HT1080 (cell line): ENCODE measurements at regions not wholly inside any gene's neighbourhood (a gene's known extent, or its start where the extent isn't known, plus 50 kb on each side); places are given as distances from the start of the nearest gene placed in this dataset.

ENCODE experiments used
- DNase-seq: peaks from one replicate; pipeline ENCODE4 v3.0.0-alpha.2; 2015; ENCODE audit warnings: low read depth

DNA sequence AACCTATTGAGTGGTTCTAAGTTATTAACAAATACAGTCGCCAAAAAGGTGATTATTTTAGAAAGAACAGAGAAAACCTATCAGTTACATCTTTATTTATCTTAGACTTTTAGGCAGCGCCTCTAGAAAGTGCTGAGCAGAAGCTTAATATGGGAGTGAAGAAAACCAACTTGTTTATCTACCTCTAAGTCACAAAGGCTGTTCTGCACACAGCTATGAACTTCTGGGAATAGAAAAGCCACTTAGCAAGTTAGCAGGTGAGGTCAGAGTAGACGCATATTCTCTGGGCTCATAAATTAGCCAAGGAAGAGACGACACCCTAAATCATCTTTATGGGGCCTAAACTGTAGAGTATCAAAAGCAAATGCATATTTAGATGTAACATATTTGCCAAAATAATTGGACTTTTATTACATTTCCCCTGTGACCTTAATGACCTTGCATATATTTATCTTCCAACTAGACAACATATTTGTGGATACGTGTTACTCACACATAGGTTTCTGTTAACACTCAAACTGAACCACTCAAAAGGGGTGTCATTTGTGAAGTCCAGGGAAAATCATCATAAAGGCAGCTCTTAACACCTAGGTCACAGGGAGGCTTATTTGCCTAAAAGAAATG lies 267.1 kb downstream of the ADGB start:
- DNase-seq = no peak

DNA sequence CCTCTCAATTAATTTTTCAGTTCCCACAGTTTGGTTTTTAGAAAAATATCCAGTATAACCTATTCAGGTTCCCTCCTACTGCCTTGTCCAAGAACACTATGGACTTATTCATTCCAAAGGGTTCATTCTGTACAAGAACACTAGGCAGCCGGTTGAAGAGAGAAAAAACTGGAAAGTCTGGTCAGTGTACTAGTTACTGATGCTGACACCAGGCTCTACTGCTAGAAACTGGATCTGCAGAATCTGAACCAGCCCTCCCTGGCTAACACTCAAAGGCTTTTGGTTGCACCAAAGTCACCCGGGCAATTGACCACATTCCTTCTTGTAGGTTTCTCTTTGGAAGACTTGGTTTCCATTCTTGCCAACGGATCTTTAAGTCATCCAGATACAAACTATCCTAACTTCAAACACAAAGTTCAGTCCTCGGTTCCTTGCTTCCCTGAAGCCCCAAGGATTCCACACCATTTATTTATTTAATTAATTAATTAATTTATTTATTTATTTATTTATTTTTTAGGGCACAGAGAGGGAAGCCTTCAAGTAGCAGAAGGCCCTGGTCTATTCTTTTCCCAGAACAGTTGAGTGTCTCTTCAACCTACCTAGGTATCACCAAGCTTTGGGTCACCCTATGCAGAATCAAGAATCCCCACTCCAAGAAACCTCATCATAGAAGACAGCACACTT lies 268.1 kb downstream of the ADGB start:
- no peak for DNase-seq

DNA sequence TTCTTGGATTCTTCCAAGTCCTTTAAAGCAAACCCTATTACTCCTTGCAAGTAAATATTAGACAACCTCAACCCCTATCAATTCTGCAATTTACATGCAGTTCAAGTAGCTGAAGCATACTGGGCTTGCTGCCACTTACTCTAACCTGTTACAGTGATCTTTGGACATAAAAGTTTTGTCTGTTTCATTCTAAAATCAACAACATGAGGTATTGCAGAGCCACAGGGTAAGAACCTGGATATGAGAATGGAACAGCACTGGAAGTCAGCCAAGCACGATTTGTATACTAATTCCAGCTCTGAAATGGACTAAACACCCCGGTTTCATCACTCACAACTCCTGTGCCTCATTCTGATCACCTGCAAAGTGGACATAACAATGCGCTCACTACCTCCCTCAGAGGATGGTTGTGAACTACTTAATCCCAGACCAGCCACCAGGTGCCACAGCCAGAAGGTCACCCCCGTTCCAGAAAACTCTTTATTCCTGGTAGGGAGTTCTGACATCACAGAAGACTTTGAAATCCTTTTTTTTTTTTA lies 270.0 kb downstream of the ADGB start:
- no peak for DNase-seq

DNA sequence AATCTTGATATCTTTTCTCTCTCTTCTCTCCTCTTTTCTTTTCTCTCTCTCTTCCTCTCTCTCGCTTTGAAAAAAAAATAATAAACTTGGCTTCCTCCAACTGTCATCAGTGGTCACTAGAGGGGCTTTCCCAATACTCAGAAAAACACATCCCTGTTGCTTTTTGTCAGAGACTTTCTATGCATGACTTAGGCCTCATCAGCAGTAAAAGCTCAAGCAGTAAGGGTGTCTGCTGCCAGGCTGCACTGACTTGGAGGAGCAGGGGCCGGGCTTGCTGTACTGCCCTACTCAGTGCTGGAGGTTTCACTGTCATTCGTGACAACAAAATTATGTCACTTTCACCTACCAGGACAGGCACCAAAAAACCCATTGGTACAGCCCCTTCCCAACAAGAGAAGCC lies 272.0 kb downstream of the ADGB start:
- no peak for DNase-seq

DNA sequence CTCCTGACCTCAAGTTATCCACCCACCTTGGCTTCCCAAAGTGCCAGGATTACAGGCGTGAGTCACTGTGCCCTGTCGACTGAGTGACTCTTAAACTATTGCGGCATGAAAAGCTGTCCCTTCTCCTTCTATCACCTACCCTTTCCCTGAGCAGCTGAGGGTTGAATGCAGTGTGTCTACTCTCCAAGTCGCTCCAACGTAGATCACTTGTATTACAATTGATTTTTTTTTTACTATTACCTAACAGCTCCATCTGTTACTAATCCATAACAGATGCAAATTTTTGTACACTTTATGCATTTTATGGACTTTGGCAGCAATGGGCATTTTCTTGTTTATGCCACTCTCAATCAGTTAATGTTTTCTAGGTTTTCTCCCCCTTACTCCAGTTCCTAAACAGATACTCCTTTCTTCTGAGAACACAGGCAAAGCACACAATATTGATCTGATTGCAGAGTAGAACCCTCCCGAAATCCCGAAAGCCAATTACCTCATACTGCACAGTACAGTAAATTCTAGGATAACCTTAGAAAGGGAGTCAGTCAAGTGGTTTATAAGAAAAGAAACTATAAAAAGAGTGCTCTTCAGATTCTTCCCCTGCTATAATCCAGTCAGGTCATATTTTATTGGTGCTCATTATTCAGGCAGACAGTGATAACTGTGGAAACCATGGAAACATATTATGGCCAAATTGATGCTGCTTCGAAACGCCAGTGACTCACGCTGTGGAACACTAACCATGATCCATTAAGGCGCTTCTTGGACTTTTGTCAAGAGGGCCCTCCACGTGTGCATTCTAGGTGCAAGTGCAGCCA lies 273.0 kb downstream of the ADGB start:
- no peak for DNase-seq

DNA sequence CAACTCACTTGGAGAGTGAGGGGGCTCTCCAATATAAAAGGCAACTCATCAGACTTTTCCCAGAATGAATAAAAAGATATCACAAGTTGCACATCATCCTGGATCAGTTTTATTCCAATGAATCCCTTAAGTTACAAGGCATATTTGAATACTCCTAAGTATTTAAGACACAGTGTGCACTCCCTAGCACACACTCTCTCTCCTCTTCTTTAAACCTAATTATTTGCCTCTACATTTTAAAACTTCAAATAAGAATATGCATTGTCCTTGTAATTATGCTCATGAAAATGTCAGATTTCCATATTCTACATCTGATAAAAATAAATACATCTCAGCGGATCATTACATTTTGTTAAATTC lies 273.6 kb downstream of the ADGB start:
- no peak for DNase-seq

DNA sequence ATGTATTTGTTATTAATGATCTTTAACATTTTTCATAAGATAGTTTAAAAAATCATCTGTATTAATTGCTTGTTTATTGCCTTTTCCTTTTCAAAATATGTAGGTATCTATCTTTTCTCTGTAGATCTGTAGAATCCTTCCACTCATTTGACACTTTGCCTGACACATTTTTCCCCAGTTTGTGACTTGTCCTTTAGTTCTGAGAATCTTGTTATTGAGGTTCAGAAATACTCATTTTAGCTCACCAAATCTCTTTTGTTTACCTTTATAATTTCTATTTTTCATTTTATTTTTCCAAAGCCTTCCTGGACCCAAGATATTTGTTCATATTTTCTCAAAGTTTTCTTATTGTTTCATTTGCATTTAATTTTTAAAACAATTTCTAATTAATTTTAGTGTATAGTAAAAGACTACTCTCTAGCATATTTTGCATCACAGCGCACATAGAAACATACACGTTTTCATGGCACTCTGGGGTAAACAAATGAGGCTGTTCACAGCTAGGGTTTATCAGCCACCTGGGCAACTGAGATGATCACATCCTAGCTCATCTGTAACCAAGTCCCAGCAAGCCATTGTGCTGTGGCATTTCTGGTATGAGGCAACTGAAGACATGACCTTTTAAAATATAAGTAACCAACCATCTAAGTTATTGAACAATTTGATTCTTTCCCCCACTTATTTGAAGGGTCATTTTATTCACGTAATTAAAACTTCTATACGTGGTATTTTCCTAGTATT lies 275.7 kb downstream of the ADGB start:
- no peak for DNase-seq

DNA sequence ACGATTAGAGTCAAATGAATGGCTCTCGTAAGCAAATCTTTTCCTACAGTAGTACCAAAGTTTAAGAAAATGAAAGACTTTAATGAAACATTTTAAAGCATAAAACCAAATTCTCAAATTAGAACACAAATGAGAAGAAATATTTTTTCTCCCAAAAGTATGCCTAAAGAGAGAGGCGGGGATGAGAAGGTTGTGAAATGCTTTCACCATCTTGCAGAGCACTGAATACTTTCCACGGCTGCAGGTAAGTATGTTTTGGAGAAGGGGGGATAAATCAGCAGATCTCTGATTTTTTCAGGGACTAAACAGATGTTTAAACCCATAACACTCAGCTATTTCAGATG lies 277.1 kb downstream of the ADGB start:
- DNase-seq = no peak

DNA sequence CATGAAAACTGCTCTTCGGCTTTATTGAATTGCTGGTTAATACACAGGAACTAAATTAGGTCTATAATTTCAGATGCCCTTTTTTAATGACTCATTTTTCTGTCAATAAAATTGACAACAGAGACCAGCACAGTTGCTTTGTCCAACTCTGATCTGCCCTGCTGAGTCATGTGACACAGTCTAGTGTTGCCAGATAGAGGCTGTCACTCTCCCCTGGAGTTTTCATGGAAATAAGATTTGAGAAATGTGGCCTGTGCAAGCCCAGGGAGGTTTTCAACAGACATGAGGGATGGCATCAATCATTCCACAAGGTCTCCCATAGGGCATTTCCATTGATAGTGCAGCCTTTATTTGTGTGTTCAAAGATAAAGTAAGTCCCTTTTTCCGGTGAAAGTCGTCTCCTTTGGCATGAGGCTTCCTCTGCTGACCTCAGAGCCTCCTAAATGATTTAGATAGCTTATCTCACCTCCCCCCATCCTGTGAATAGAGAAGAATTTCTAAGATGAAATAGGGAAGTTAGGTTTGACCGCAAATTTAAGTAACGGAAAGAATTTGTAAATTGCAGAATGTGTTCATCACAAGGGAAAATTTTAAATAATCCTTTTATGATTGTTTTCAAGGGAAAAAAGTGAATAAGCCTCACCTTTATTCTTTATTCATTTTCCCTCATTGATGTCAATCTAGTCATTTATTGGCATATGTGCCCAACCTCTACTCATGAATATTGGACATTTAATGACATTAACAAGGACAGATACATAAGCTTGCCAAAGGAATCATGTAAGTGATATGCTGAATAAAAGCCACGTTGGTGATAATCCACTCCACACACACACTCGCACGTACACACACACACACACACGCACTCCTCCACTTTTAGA lies 277.7 kb downstream of the ADGB start:
- DNase-seq = no peak

DNA sequence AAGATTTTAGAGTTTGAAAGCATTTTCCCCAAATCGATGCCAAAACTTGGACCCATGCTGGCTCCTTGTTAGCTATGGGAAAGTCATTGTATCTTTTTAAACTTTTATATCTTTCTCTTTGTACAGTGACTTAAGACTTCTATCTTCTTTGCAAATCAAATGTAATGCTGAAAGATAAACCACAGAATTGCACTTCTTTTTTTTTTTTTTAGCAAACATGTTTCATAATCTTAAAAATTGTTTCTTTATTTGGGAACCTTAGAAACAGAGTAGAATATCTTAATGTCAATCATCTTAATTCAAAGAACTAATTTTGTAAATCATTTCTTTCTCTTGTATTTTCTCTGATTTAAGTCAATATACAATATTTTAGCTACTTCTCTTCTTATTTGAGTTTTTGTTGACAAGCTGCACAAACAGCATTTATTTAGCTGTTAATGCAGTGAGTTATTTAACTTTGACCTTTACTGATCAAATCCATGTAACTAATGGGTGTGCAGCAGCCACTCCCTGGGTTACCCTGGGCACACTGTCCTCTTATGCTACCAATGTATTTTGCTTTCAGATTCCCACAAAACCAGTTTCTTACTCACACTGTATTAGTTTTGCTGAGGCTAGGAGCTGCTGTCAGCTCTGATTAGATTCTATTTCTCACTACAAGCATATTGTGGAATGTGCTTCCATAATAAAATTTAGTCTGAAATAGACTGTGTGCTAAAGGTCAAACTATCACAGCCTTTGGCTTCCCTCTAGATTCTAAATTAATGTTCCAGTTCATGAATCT lies 279.6 kb downstream of the ADGB start:
- no peak for DNase-seq

DNA sequence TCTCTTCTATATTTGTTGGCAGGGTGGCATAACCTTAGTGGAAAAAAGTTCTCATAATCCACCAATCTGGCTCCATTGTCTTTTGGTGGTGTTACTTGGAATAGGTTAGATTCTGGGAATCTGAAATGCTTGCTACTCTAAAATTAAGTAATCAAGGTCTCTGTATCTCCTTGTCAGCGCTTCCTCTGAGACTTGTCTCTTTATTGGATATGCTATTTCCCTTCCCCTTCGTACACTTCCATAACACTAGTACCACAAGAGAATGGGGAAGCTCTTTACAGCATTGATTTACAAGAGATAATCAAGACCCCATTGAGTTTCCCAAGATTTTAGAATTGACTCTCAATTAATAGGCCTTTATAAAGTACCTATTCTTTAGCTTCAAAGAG lies 280.2 kb downstream of the ADGB start:
- DNase-seq = no peak

DNA sequence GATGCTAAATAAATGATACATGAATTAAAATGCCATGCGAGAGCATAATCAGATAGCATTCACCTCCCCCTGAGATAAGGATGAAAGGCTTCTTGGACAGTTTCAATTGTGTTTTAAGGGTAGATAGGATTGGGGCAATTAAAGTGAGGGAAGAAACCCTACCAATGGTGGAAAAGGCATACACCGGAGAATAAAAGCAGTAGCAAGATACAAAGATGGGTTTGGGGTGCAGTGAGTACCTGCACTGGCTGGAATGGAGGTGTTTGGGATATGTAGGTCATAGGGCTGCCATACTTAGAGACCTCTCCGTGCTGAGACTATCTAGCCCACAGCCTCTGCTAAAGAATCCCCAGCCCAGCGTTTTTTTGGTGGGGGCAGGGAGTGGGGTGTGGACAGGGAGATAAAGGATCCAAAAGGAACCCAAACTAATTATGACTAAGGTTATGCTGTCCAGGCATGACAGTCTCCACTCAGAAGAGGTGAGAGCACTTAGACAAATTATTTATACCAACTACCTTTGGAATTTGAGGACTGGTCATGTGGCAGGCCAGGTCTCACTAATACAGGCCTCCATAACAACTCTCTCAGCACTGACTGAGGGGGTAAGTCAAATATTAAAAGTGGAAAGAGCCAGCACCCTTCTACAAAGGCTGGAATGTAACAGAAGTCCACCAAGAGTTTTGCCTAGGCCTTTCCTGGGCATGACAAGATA lies 280.8 kb downstream of the ADGB start:
- DNase-seq = no peak

DNA sequence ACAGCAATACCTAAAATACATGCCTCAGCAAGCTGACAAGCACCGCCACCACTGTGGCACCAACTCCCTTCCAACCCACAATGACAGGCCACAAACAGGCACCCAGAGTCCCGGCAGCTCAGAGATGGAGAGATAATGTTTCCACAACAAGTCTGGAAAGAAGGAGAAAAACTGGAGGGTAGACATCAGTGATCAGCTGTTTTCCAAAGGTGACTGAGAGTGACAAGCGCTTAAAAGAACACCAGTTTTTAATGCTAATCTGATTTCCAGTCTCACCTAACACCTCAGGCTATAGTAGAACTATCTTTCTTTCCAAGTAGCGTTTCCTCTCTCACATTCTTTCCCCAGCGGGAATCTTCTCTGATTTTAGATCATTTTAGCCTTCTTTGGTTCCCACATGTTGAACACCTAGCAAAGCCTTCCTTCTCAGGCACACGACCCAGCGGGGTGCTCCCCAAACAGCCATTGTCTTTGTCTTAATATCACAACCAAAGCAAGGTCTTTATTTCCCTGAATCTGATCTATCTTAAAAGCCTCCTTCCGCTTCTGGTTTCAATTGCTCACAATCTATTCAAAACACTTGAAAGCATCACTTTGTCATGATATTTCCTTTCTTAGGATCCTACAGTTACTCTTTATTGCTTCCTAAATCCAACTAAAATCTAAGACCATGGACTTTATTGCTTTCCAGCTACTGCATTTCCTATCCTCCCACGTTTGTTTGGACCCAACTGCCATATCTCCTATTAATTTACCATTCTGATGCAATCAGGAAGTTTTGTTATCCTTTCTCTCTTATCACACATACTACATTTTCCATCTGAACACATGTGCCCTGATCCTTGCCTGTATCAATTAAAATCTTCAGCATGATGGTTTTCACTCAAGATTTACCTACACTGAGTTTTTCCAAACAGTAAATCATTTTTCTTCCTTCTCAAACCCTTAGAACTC lies 282.7 kb downstream of the ADGB start:
- DNase-seq = no peak

DNA sequence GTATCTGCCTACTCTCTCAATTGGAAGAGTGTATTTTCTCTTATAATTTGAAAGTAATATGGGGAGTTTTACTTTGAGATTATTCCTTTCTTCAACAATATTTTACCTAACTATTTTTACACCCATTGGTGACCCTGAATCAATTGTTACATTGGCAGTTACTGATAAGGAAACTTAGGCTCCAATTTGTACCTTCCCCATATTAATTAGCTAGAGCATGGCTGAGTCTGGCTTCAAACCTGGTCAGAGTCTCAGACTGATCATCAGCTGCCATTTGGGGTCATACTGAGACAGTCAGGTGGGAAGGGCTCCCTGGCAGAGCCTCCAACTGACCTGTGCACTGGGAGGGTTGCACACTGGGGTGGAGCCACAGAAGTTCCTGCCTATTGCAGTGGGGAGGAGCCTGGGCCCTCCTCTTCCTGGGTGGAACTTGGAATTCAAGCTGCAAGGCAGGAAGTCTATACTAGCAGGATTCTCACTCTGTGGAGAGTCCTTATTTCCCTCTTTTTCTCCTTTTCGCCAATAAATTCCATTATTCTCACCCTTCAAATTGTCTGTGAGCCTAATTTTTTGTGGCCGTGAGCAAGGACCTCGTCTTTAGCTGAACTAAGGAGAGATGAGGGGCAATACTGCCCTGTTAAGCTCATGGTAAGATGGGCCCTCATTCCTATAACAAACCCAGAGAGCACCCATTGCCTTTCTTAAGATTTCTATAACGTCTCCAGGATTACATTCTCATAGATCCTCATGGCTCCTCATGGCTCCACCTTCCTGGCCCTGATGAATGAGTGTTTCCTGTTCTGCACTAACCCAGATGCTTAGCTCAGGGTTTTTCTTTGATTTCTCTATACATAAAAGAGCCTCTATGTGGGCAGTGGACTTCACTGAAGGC lies 285.1 kb downstream of the ADGB start:
- peak; percentile 8 for DNase-seq

DNA sequence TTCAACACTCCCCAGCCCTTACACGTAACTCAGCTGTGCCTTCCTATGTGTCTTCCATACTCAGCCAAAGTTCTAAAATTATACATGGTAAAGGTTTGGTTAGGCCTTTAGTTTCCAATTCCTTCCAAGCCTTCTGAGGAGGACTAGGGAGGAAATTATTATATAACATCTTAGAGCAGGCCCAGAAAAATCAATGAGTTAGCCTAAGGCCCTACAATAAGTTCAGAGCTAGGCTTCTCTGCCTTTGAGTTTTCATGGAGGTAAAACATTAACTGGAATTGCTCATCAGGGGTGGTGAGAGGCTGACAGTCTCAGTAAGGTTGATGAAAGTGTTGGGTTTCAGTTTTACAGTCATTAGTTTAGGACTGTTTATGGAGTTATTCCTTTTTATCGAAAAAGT lies 286.0 kb downstream of the ADGB start:
- no peak for DNase-seq

DNA sequence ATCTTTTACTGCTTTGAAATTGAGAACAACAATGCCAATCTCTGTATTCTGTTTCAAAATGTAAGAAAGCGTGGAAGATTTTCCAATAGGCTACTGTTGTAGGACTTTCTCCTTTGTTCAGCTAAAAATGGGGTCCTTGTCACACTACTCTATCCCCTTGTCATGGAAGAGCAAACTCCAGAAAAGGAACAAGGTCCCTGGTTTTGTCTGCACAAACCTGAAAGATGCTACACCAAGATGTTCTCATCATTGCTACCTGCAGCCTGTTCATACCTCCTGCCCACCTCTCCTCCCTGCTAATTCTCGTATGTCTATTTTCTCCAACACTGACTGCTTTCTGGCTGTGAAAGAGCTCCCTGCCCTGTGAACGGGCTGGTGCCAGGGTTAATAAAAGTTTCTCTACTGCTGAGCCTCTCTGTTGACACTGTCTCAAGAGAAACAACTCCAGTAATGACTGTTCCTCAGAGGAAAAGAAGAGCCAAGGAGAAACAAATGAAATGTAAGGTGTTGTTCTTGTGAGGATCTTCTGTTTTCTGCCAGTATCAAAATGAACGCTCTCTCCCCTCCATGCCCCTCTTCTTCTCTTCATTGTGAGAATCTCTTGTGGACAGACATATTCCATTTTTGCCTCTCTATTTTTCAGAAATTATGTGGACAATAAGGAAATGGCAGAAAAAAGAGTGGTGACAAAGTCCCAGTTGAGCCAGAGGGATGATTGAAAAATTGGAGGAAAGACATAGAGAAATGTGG lies 287.1 kb downstream of the ADGB start:
- DNase-seq = no peak
